Aorta (tissue), 5 donors: ENCODE measurements at regions not wholly inside any gene's neighbourhood (a gene's known extent, or its start where the extent isn't known, plus 50 kb on each side); places are given as distances from the start of the nearest gene placed in this dataset.

ENCODE experiments used
- ATAC-seq: fragments of 200-7000 bp; cut with Tn5 transposase; one replicate; pipeline ENCODE4 v1.9.1; 2022; ENCODE audit warnings: moderate library complexity; ENCODE audit not compliant: low FRiP score
- DNase-seq, 2 donors: peaks; one replicate each; pipeline ENCODE4 v3.0.0-alpha.2; 2020
- H3K27ac ChIP-seq, 2 donors: one replicate each; pipeline ENCODE4 v1.5.1; 2013; ENCODE audit warnings: low read length in 2 of 2, mild to moderate bottlenecking in 2 of 2, moderate library complexity in 2 of 2, control low read depth in 1 of 2, inconsistent platforms in 1 of 2, low read depth in 1 of 2
- H3K27me3 ChIP-seq, 2 donors: one replicate each; pipeline ENCODE4 v1.6.1; 2013; ENCODE audit warnings: control low read depth in 1 of 2, low read length in 1 of 2, mild to moderate bottlenecking in 1 of 2, moderate library complexity in 1 of 2; ENCODE audit not compliant: insufficient read depth in 2 of 2, control insufficient read depth in 1 of 2
- H3K36me3 ChIP-seq, 2 donors: one replicate each; pipeline ENCODE4 v1.6.1; 2013; ENCODE audit warnings: control low read depth in 1 of 2, low read length in 1 of 2, mild to moderate bottlenecking in 1 of 2; ENCODE audit not compliant: insufficient read depth in 2 of 2, control insufficient read depth in 1 of 2
- H3K4me1 ChIP-seq, 2 donors: one replicate each; pipeline ENCODE4 v1.6.1; 2013; ENCODE audit warnings: low read length in 2 of 2, control low read depth in 1 of 2, mild to moderate bottlenecking in 1 of 2, moderate library complexity in 1 of 2; ENCODE audit not compliant: insufficient read depth in 2 of 2, control insufficient read depth in 1 of 2
- H3K4me3 ChIP-seq, 2 donors: one replicate each; pipeline ENCODE4 v1.5.1; 2013; ENCODE audit warnings: low read length in 2 of 2, control low read depth in 1 of 2, mild to moderate bottlenecking in 1 of 2
- H3K9me3 ChIP-seq: one replicate; pipeline ENCODE4 v1.6.1; 2013; ENCODE audit warnings: mild to moderate bottlenecking, low read length; ENCODE audit not compliant: control insufficient read depth
- WGBS, 2 donors: extraction: QIAGEN DNeasy Blood & Tissue Kit; methylation state at CpG; one replicate each; pipeline ENCODE4 v1.1.7; 2013; 5-methylcytosine and 5-hydroxymethylcytosine counted together
- intact Hi-C, 2 donors: fragments of 100-400 bp; cut with DNase I; formaldehyde crosslinking; loops; one replicate each; pipeline versions ENCODE4 v1.14.2 to v1.15.0; 2022
- donor health status: healthy with polysubstance abuse.
- donor health status: Bipolar disorder and iron deficiency.
- donor health status: DM: no; HTN: no; CAD: no.
- donor health status: DM: no; HTN: no; CAD: no.
- donor health status: DM: yes; HTN: yes; CAD: no.

- Histone ChIP-seq H3K4me3 (no peak overlapping the region), H3K27me3 (no peaks in the 10 kb centered on the region), H3K4me1 (no peaks in the 10 kb centered on the region), H3K9me3 (peaks cover 11% of the 10 kb centered on the region), H3K36me3 (no peaks in the 10 kb centered on the region), H3K27ac (no peak overlapping the region)
- intact Hi-C loops, result no loop called here
- 94 to 96% methylated on average over 5 of the region's 5 CpGs for WGBS, 2 donors
- ATAC-seq (no peak), DNase-seq (no peak)
These were observed 55.3 kb upstream of the TGIF1 start for GRCh38 chr18:3394648-3395047.

DNA sequence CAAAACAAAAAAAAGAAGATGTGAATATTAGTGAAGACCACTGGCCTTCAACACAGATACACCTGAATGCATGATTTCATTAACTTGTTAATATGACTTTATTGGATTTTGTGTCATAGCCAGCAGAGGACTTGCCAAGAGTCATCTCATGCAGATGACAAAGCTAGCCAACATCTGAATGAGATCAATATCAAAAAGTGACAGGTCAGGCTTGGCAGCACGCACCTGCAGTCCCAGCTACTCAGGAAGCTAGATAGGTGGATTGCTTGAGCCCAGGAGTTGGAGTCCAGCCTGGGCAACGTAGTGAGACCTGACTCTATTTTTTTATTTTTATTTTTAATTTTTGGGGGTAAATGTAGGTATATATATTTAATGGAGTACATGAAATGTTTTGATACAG lies 54.5 kb upstream of the TGIF1 start:
- Histone ChIP-seq H3K36me3 (no peaks in the 10 kb centered on the region), H3K27me3 (no peaks in the 10 kb centered on the region)
- 77 to 78% methylated on average over 2 of the region's 2 CpGs for WGBS, 2 donors

GRCh38 chr18:3397031-3397750 lies 52.8 kb upstream of the TGIF1 start:
- no peaks in the 10 kb centered on the region for H3K36me3 ChIP-seq
- ATAC-seq, result no peak
- no peak overlapping the region for H3K27ac ChIP-seq
- no peaks in the 10 kb centered on the region for H3K4me1 ChIP-seq
- H3K4me3 ChIP-seq, result no peak overlapping the region
- H3K27me3 ChIP-seq, result no peaks in the 10 kb centered on the region
- DNase-seq, result no peak
- intact Hi-C loops, result no loop called here
- WGBS, 2 donors, result 67 to 72% methylated on average over 7 of the region's 7 CpGs
- H3K9me3 ChIP-seq, result peaks cover 9% of the 10 kb centered on the region

More for the DNA sequence above, 54.5 kb upstream of the TGIF1 start:
- DNase-seq, result no peak
- H3K9me3 ChIP-seq, result peaks cover 8% of the 10 kb centered on the region
- H3K4me1 ChIP-seq, result no peaks in the 10 kb centered on the region
- no peak for ATAC-seq
- no peak overlapping the region for H3K4me3 ChIP-seq
- intact Hi-C loops, result no loop called here
- no peak overlapping the region for H3K27ac ChIP-seq

- no peaks in the 10 kb centered on the region for H3K36me3 ChIP-seq
- WGBS, 2 donors, result 67 to 93% methylated on average over 2 of the region's 2 CpGs
These were observed 52.2 kb upstream of the TGIF1 start for GRCh38 chr18:3397786-3398185.

More at GRCh38 chr18:3397786-3398185, 52.2 kb upstream of the TGIF1 start:
- Histone ChIP-seq H3K27me3 (no peaks in the 10 kb centered on the region), H3K9me3 (peaks cover 9% of the 10 kb centered on the region), H3K4me3 (no peak overlapping the region), H3K4me1 (no peaks in the 10 kb centered on the region), H3K27ac (no peak overlapping the region)
- no peak for DNase-seq
- intact Hi-C loops, result no loop called here
- ATAC-seq, result no peak
